GM19043 (cell line): ENCODE measurements at regions not wholly inside any gene's neighbourhood (a gene's known extent, or its start where the extent isn't known, plus 50 kb on each side); places are given as distances from the start of the nearest gene placed in this dataset.
"Not testable (repeated sequence)": the region's sequence is repeated elsewhere in the genome, so short reads cannot be mapped to it uniquely, and the experiment has no call there.

ENCODE experiments used
- ATAC-seq: cut with Tn5 transposase; IDR thresholded peaks from one replicate; pipeline ENCODE4 v1.9.1; 2021; ENCODE audit warnings: low read depth; ENCODE audit not compliant: unreplicated experiment

- no peak for ATAC-seq
These were observed 385.3 kb upstream of the RIOK2 start for GRCh38 chr5:97568382-97568781.

GRCh38 chr5:97570242-97570641 lies 387.2 kb upstream of the RIOK2 start:
- ATAC-seq, result no peak

GRCh38 chr5:97575322-97575721 lies 392.3 kb upstream of the RIOK2 start:
- no peak for ATAC-seq

GRCh38 chr5:97576956-97577355 lies 393.9 kb upstream of the RIOK2 start:
- no peak for ATAC-seq

- ATAC-seq, result not testable (repeated sequence)
These were observed 396.9 kb upstream of the RIOK2 start for GRCh38 chr5:97579977-97580376.

- ATAC-seq, result no peak
These were observed 397.7 kb upstream of the RIOK2 start for GRCh38 chr5:97580746-97581145.

GRCh38 chr5:97591781-97592180 lies 408.7 kb upstream of the RIOK2 start:
- no peak for ATAC-seq

- no peak for ATAC-seq
These were observed 417.4 kb upstream of the RIOK2 start for GRCh38 chr5:97600486-97600885.

- ATAC-seq, result no peak
These were observed 418.6 kb upstream of the RIOK2 start for GRCh38 chr5:97601651-97602050.

GRCh38 chr5:97606531-97606930 lies 423.5 kb upstream of the RIOK2 start:
- no peak for ATAC-seq

- ATAC-seq, result no peak
These were observed 425.5 kb upstream of the RIOK2 start for GRCh38 chr5:97608501-97608900.

GRCh38 chr5:97618721-97619120 lies 435.7 kb upstream of the RIOK2 start:
- ATAC-seq, result no peak

GRCh38 chr5:97623441-97623840 lies 440.4 kb upstream of the RIOK2 start:
- no peak for ATAC-seq

- no peak for ATAC-seq
These were observed 441.8 kb upstream of the RIOK2 start for GRCh38 chr5:97624886-97625285.

- ATAC-seq, result no peak
These were observed 444.2 kb upstream of the RIOK2 start for GRCh38 chr5:97627272-97627671.

- no peak for ATAC-seq
These were observed 445.0 kb upstream of the RIOK2 start for GRCh38 chr5:97628031-97628430.

GRCh38 chr5:97628807-97629206 lies 445.8 kb upstream of the RIOK2 start:
- ATAC-seq, result no peak

- ATAC-seq, result no peak
These were observed 446.2 kb upstream of the RIOK2 start for GRCh38 chr5:97629276-97629675.

GRCh38 chr5:97635553-97635952 lies 452.5 kb upstream of the RIOK2 start:
- no peak for ATAC-seq

GRCh38 chr5:97636766-97637165 lies 453.7 kb upstream of the RIOK2 start:
- no peak for ATAC-seq

GRCh38 chr5:97641081-97641480 lies 458.0 kb upstream of the RIOK2 start:
- ATAC-seq, result no peak

GRCh38 chr5:97644206-97644605 lies 461.2 kb upstream of the RIOK2 start:
- no peak for ATAC-seq

- ATAC-seq, result no peak
These were observed 461.8 kb upstream of the RIOK2 start for GRCh38 chr5:97644896-97645295.
